Activated naive CD4-positive, alpha-beta T cell treated with anti-CD3 and anti-CD28 coated beads for 36 hours (primary cell): ENCODE measurements at regions not wholly inside any gene's neighbourhood (a gene's known extent, or its start where the extent isn't known, plus 50 kb on each side); places are given as distances from the start of the nearest gene placed in this dataset.

ENCODE experiments used
- CTCF ChIA-PET: fragments of 350-600 bp; sonication (Branson Sonifier 250); formaldehyde crosslinking; loops from one replicate; lab custom pipeline; 2021; ENCODE audit warnings: antibody characterized with exemption; lab: Charles Lee
- DNase-seq: peaks from one replicate; pipeline ENCODE4 v3.0.0-alpha.2; 2020
- H3K27ac Mint-ChIP-seq: one replicate; pipeline ENCODE4 v1.8.0; 2021; ENCODE audit warnings: mild to moderate bottlenecking, mixed read lengths
- H3K27me3 Mint-ChIP-seq: one replicate; pipeline ENCODE4 v1.8.0; 2021; ENCODE audit warnings: low read depth, mixed read lengths
- H3K36me3 Mint-ChIP-seq: one replicate; pipeline ENCODE4 v1.8.0; 2021; ENCODE audit warnings: low read depth, mixed read lengths
- H3K4me1 Mint-ChIP-seq: one replicate; pipeline ENCODE4 v1.8.0; 2021; ENCODE audit warnings: low read depth, mixed read lengths
- H3K4me3 Mint-ChIP-seq: one replicate; pipeline ENCODE4 v1.8.0; 2021; ENCODE audit warnings: mild to moderate bottlenecking, moderate library complexity, mixed read lengths
- H3K9me3 Mint-ChIP-seq: one replicate; pipeline ENCODE4 v1.8.0; 2021; ENCODE audit warnings: mixed read lengths
- intact Hi-C: fragments of 100-400 bp; cut with micrococcal nuclease; formaldehyde crosslinking; loops from one replicate; pipeline ENCODE4 v1.15.1; 2023

- Mint-ChIP-seq H3K27ac (no peak overlapping the region), H3K4me3 (no peak overlapping the region), H3K4me1 (no peaks in the 10 kb centered on the region), H3K9me3 (no peaks in the 10 kb centered on the region), H3K36me3 (no peaks in the 10 kb centered on the region), H3K27me3 (no peaks in the 10 kb centered on the region)
- DNase-seq, result no peak
- intact Hi-C loops, result no loop called here
- CTCF ChIA-PET, result interaction anchor here (0.8 kb wide), 1 partner anchor 13 kb away, joined by 3 read pairs; no protein-coding TSS in a partner anchor
These were observed 75.3 kb downstream of the TMEM167A start for GRCh38 chr5:83001796-83002381.

- DNase-seq, result no peak
- no peak overlapping the region for H3K4me3 Mint-ChIP-seq
- H3K4me1 Mint-ChIP-seq, result no peaks in the 10 kb centered on the region
- intact Hi-C loops, result no loop called here
- no peak overlapping the region for H3K27ac Mint-ChIP-seq
- H3K27me3 Mint-ChIP-seq, result no peaks in the 10 kb centered on the region
- H3K9me3 Mint-ChIP-seq, result no peaks in the 10 kb centered on the region
- CTCF ChIA-PET, result no interaction called here
- H3K36me3 Mint-ChIP-seq, result no peaks in the 10 kb centered on the region
These were observed 76.3 kb downstream of the TMEM167A start for GRCh38 chr5:83000922-83001321.

GRCh38 chr5:83000428-83000827 lies 76.8 kb downstream of the TMEM167A start:
- DNase-seq, result no peak
- CTCF ChIA-PET, result no interaction called here
- Mint-ChIP-seq H3K4me3 (no peak overlapping the region), H3K4me1 (no peaks in the 10 kb centered on the region), H3K36me3 (no peaks in the 10 kb centered on the region), H3K9me3 (no peaks in the 10 kb centered on the region), H3K27ac (no peak overlapping the region), H3K27me3 (no peaks in the 10 kb centered on the region)
- intact Hi-C loops, result no loop called here

- no peak for DNase-seq
- CTCF ChIA-PET, result no interaction called here
- intact Hi-C loops, result no loop called here
- no peaks in the 10 kb centered on the region for H3K9me3 Mint-ChIP-seq
- H3K4me1 Mint-ChIP-seq, result no peaks in the 10 kb centered on the region
- no peak overlapping the region for H3K4me3 Mint-ChIP-seq
- no peak overlapping the region for H3K27ac Mint-ChIP-seq
- no peaks in the 10 kb centered on the region for H3K27me3 Mint-ChIP-seq
- H3K36me3 Mint-ChIP-seq, result no peaks in the 10 kb centered on the region
These were observed 83.8 kb downstream of the TMEM167A start for GRCh38 chr5:82993416-82993815.

- H3K4me1 Mint-ChIP-seq, result no peaks in the 10 kb centered on the region
- DNase-seq, result no peak
- no peaks in the 10 kb centered on the region for H3K9me3 Mint-ChIP-seq
- no peaks in the 10 kb centered on the region for H3K36me3 Mint-ChIP-seq
- intact Hi-C loops, result no loop called here
- CTCF ChIA-PET, result no interaction called here
- H3K27ac Mint-ChIP-seq, result no peak overlapping the region
- no peak overlapping the region for H3K4me3 Mint-ChIP-seq
- no peaks in the 10 kb centered on the region for H3K27me3 Mint-ChIP-seq
These were observed 84.5 kb downstream of the TMEM167A start for GRCh38 chr5:82992646-82993045.

GRCh38 chr5:82991678-82992323 lies 85.4 kb downstream of the TMEM167A start:
- H3K9me3 Mint-ChIP-seq, result no peaks in the 10 kb centered on the region
- no peaks in the 10 kb centered on the region for H3K36me3 Mint-ChIP-seq
- intact Hi-C loops, result no loop called here
- no peaks in the 10 kb centered on the region for H3K27me3 Mint-ChIP-seq
- DNase-seq, result no peak
- CTCF ChIA-PET, result no interaction called here
- H3K4me1 Mint-ChIP-seq, result no peaks in the 10 kb centered on the region
- H3K4me3 Mint-ChIP-seq, result no peak overlapping the region
- H3K27ac Mint-ChIP-seq, result no peak overlapping the region

- CTCF ChIA-PET, result no interaction called here
- intact Hi-C loops, result no loop called here
- H3K36me3 Mint-ChIP-seq, result no peaks in the 10 kb centered on the region
- no peak for DNase-seq
- no peaks in the 10 kb centered on the region for H3K4me1 Mint-ChIP-seq
- H3K4me3 Mint-ChIP-seq, result no peak overlapping the region
- H3K27me3 Mint-ChIP-seq, result no peaks in the 10 kb centered on the region
- H3K9me3 Mint-ChIP-seq, result no peaks in the 10 kb centered on the region
- H3K27ac Mint-ChIP-seq, result no peak overlapping the region
These were observed 86.1 kb downstream of the TMEM167A start for GRCh38 chr5:82991059-82991458.

- no peak overlapping the region for H3K27ac Mint-ChIP-seq
- no peaks in the 10 kb centered on the region for H3K4me1 Mint-ChIP-seq
- DNase-seq, result no peak
- no peaks in the 10 kb centered on the region for H3K36me3 Mint-ChIP-seq
- CTCF ChIA-PET, result no interaction called here
- no peak overlapping the region for H3K4me3 Mint-ChIP-seq
- H3K9me3 Mint-ChIP-seq, result no peaks in the 10 kb centered on the region
- H3K27me3 Mint-ChIP-seq, result peaks cover 6% of the 10 kb centered on the region
- intact Hi-C loops, result no loop called here
These were observed 90.0 kb downstream of the TMEM167A start for GRCh38 chr5:82987188-82987587.

- H3K27ac Mint-ChIP-seq, result no peak overlapping the region
- no peak for DNase-seq
- H3K9me3 Mint-ChIP-seq, result no peaks in the 10 kb centered on the region
- CTCF ChIA-PET, result no interaction called here
- peaks cover 6% of the 10 kb centered on the region for H3K27me3 Mint-ChIP-seq
- no peaks in the 10 kb centered on the region for H3K36me3 Mint-ChIP-seq
- intact Hi-C loops, result no loop called here
- H3K4me3 Mint-ChIP-seq, result no peak overlapping the region
- H3K4me1 Mint-ChIP-seq, result no peaks in the 10 kb centered on the region
These were observed 90.8 kb downstream of the TMEM167A start for GRCh38 chr5:82986404-82986803.

GRCh38 chr5:82985763-82986162 lies 91.4 kb downstream of the TMEM167A start:
- Mint-ChIP-seq H3K27me3 (peaks cover 6% of the 10 kb centered on the region), H3K4me3 (no peak overlapping the region), H3K36me3 (no peaks in the 10 kb centered on the region), H3K9me3 (no peaks in the 10 kb centered on the region), H3K4me1 (no peaks in the 10 kb centered on the region), H3K27ac (no peak overlapping the region)
- CTCF ChIA-PET, result interaction anchor here (0.7 kb wide), 1 partner anchor 93 kb away, joined by 3 read pairs; no protein-coding TSS in a partner anchor
- no peak for DNase-seq
- intact Hi-C loops, result no loop called here

- intact Hi-C loops, result no loop called here
- Mint-ChIP-seq H3K27me3 (peaks cover 6% of the 10 kb centered on the region), H3K4me1 (no peaks in the 10 kb centered on the region), H3K36me3 (no peaks in the 10 kb centered on the region), H3K9me3 (no peaks in the 10 kb centered on the region), H3K4me3 (no peak overlapping the region), H3K27ac (no peak overlapping the region)
- CTCF ChIA-PET, result interaction anchor here (0.7 kb wide), 1 partner anchor 92 kb away, joined by 3 read pairs; no protein-coding TSS in a partner anchor
- DNase-seq, result no peak
These were observed 92.1 kb downstream of the TMEM167A start for GRCh38 chr5:82984786-82985735.

- Mint-ChIP-seq H3K27me3 (peaks cover 6% of the 10 kb centered on the region), H3K27ac (no peak overlapping the region), H3K4me3 (no peak overlapping the region), H3K4me1 (no peaks in the 10 kb centered on the region), H3K36me3 (no peaks in the 10 kb centered on the region), H3K9me3 (no peaks in the 10 kb centered on the region)
- no peak for DNase-seq
- CTCF ChIA-PET, result no interaction called here
- intact Hi-C loops, result no loop called here
These were observed 94.3 kb downstream of the TMEM167A start for GRCh38 chr5:82982846-82983245.
